EL (cell line): ENCODE measurements at regions not wholly inside any gene's neighbourhood (a gene's known extent, or its start where the extent isn't known, plus 50 kb on each side); places are given as distances from the start of the nearest gene placed in this dataset.
"Not testable (repeated sequence)": the region's sequence is repeated elsewhere in the genome, so short reads cannot be mapped to it uniquely, and the experiment has no call there.

Experiments
- DNase-seq: peaks from one replicate; pipeline ENCODE4 v3.0.0-alpha.2; 2016

GRCh38 chr15:35697549-35698299 is 151.8 kb upstream of the DPH6 start:
- peak; percentile 57 for DNase-seq

GRCh38 chr15:35698331-35698730 is 152.4 kb upstream of the DPH6 start:
- no peak for DNase-seq

GRCh38 chr15:35698966-35699575 is 153.1 kb upstream of the DPH6 start:
- DNase-seq, result no peak

- not testable (repeated sequence) for DNase-seq
Observed at GRCh38 chr15:35700091-35700593, 154.2 kb upstream of the DPH6 start.

GRCh38 chr15:35701402-35702046 is 155.6 kb upstream of the DPH6 start:
- DNase-seq, result no peak

GRCh38 chr15:35702946-35703495 is 157.1 kb upstream of the DPH6 start:
- no peak for DNase-seq

GRCh38 chr15:35705030-35705883 is 159.3 kb upstream of the DPH6 start:
- DNase-seq, result no peak

- DNase-seq, result no peak
Observed at GRCh38 chr15:35705884-35706585, 160.1 kb upstream of the DPH6 start.

- DNase-seq, result no peak
Observed at GRCh38 chr15:35712956-35713355, 167.0 kb upstream of the DPH6 start.

- peak; percentile 74 for DNase-seq
Observed at GRCh38 chr15:35713733-35714132, 167.8 kb upstream of the DPH6 start.

GRCh38 chr15:35717721-35718120 is 171.8 kb upstream of the DPH6 start:
- DNase-seq, result no peak

GRCh38 chr15:35720019-35720418 is 174.1 kb upstream of the DPH6 start:
- peak; percentile 47 for DNase-seq

GRCh38 chr15:35720984-35721383 is 175.0 kb upstream of the DPH6 start:
- no peak for DNase-seq

- no peak for DNase-seq
Observed at GRCh38 chr15:35721751-35722150, 175.8 kb upstream of the DPH6 start.

GRCh38 chr15:35722501-35722900 is 176.5 kb upstream of the DPH6 start:
- no peak for DNase-seq

- no peak for DNase-seq
Observed at GRCh38 chr15:35723120-35723847, 177.3 kb upstream of the DPH6 start.

- peak; percentile 42 for DNase-seq
Observed at GRCh38 chr15:35723852-35724251, 177.9 kb upstream of the DPH6 start.

GRCh38 chr15:35724626-35725025 is 178.7 kb upstream of the DPH6 start:
- DNase-seq, result peak; percentile 60

GRCh38 chr15:35725353-35725752 is 179.4 kb upstream of the DPH6 start:
- peak; percentile 68 for DNase-seq

- no peak for DNase-seq
Observed at GRCh38 chr15:35727627-35728026, 181.7 kb upstream of the DPH6 start.

GRCh38 chr15:35728219-35728940 is 182.4 kb upstream of the DPH6 start:
- DNase-seq, result no peak
